ENCODE measurements at regions not wholly inside any gene's neighbourhood (a gene's known extent, or its start where the extent isn't known, plus 50 kb on each side); places are given as distances from the start of the nearest gene placed in this dataset.

DNA sequence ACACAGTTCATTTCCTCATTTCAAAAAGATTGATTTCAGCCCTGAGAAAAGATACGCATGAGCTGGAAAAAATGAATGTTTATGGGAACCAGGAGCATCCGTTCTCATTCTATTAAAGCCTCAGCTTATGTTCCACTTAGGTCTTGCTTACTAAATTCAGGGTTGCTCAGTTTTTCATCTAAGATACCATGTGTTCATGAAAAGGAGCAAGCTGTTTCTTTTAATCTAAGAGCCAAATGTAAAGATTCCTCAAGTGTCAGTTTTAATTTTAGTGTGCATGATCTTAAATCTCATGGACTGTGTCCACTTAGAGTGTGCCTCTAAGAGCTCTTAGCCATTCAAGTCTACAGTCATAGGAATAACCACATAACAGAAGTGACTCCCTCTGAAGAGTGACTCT is 141.5 kb upstream of the ARHGAP42 start:
- no TSS peak for BruUV-seq (replicated peaks)
- CTCF ChIA-PET: no interaction called here

DNA sequence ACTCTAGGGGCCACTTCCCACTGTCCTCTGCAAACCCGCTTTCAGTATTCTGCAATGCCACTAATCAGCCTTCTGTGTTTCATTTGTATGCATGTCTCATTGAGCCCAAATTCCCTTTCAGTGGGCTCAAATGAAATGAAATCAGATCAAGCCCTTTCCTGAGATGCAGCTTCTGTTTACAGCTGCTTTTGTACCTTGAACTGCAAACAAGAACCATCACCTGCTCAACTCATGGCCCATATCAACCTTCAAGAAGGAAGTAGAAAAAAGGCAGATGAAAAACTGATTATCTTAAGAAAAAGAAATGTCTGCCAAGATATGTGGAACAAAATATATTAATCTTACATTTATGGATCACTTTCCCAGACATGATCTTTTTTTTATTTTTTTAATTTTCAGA is 141.1 kb upstream of the ARHGAP42 start:
- no peak for DNase-seq (ENCODE audit: low spot score)
- TF ChIP-seq EZH2 (IDR thresholded peaks at IDR 0.05; ENCODE audit: borderline replicate concordance, low read depth, low read length, poor library complexity, severe bottlenecking): no peak
- TF ChIP-seq, protein P1, sequence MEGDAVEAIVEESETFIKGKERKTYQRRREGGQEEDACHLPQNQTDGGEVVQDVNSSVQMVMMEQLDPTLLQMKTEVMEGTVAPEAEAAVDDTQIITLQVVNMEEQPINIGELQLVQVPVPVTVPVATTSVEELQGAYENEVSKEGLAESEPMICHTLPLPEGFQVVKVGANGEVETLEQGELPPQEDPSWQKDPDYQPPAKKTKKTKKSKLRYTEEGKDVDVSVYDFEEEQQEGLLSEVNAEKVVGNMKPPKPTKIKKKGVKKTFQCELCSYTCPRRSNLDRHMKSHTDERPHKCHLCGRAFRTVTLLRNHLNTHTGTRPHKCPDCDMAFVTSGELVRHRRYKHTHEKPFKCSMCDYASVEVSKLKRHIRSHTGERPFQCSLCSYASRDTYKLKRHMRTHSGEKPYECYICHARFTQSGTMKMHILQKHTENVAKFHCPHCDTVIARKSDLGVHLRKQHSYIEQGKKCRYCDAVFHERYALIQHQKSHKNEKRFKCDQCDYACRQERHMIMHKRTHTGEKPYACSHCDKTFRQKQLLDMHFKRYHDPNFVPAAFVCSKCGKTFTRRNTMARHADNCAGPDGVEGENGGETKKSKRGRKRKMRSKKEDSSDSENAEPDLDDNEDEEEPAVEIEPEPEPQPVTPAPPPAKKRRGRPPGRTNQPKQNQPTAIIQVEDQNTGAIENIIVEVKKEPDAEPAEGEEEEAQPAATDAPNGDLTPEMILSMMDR (conservative IDR thresholded peaks at IDR 0.05; ENCODE audit: low read depth, low read length): no peak
- no peak overlapping the region for H3K27ac ChIP-seq (ENCODE audit: low read depth, low read length, poor library complexity, severe bottlenecking)
- H3K27me3 ChIP-seq (replicated peaks; ENCODE audit: insufficient read depth, low read depth, low read length, poor library complexity): no peaks in the 10 kb centered on the region
- no TSS peak for BruUV-seq (replicated peaks)
- peaks cover 1% of the 10 kb centered on the region for H3K4me1 ChIP-seq (ENCODE audit: insufficient read depth, low read length, poor library complexity, severe bottlenecking)
- POLR2A ChIA-PET (ENCODE audit: low non-redundant PET): no interaction called here
- H3K4me3 ChIP-seq (ENCODE audit: low read depth, low read length, poor library complexity, severe bottlenecking): no peak overlapping the region
- intact Hi-C loops (cut with micrococcal nuclease; ENCODE audit: unreplicated experiment): no loop called here
- H3K9me3 ChIP-seq (ENCODE audit: low read depth, low read length, poor library complexity, severe bottlenecking): no peaks in the 10 kb centered on the region
- CTCF ChIA-PET: no interaction called here
- no peaks in the 10 kb centered on the region for H3K36me3 ChIP-seq (ENCODE audit: insufficient read depth, low read length, poor library complexity, severe bottlenecking)

More for the DNA sequence above, 141.5 kb upstream of the ARHGAP42 start:
- no peak for DNase-seq (ENCODE audit: low spot score)
- H3K36me3 ChIP-seq (ENCODE audit: insufficient read depth, low read length, poor library complexity, severe bottlenecking): no peaks in the 10 kb centered on the region
- intact Hi-C loops (cut with micrococcal nuclease; ENCODE audit: unreplicated experiment): no loop called here
- H3K27me3 ChIP-seq (replicated peaks; ENCODE audit: insufficient read depth, low read depth, low read length, poor library complexity): no peaks in the 10 kb centered on the region
- no peaks in the 10 kb centered on the region for H3K9me3 ChIP-seq (ENCODE audit: low read depth, low read length, poor library complexity, severe bottlenecking)
- TF ChIP-seq, protein P1 (conservative IDR thresholded peaks at IDR 0.05; ENCODE audit: low read depth, low read length): no peak
- no peak for TF ChIP-seq EZH2 (IDR thresholded peaks at IDR 0.05; ENCODE audit: borderline replicate concordance, low read depth, low read length, poor library complexity, severe bottlenecking)
- POLR2A ChIA-PET (ENCODE audit: low non-redundant PET): no interaction called here
- H3K4me3 ChIP-seq (ENCODE audit: low read depth, low read length, poor library complexity, severe bottlenecking): no peak overlapping the region
- H3K27ac ChIP-seq (ENCODE audit: low read depth, low read length, poor library complexity, severe bottlenecking): no peak overlapping the region
- H3K4me1 ChIP-seq (ENCODE audit: insufficient read depth, low read length, poor library complexity, severe bottlenecking): no peaks in the 10 kb centered on the region

DNA sequence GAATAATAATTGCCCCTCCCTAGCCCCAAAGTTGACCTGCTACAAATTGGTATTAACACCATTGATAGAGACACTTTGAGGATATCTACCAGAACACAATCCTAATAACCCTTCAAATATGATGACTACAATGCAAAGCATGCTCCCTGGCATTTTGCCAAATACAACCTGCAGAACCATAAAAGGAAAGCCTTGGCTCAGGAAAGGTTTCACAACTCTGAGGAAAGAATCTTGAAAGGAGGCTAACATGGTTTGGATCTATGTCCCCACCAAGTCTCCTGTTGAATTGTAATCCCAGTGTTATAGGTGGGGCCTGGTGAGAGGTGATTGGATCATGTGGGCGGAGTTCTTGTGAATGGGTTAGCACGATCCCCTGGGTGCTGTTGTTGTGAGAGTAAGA is 140.4 kb upstream of the ARHGAP42 start:
- peaks cover 9% of the 10 kb centered on the region for H3K4me1 ChIP-seq (ENCODE audit: insufficient read depth, low read length, poor library complexity, severe bottlenecking)
- no peaks in the 10 kb centered on the region for H3K36me3 ChIP-seq (ENCODE audit: insufficient read depth, low read length, poor library complexity, severe bottlenecking)
- no peaks in the 10 kb centered on the region for H3K27me3 ChIP-seq (replicated peaks; ENCODE audit: insufficient read depth, low read depth, low read length, poor library complexity)
- POLR2A ChIA-PET (ENCODE audit: low non-redundant PET): no interaction called here
- CTCF ChIA-PET: no interaction called here
- BruUV-seq (replicated peaks): no TSS peak
- H3K9me3 ChIP-seq (ENCODE audit: low read depth, low read length, poor library complexity, severe bottlenecking): no peaks in the 10 kb centered on the region
- intact Hi-C loops (cut with micrococcal nuclease; ENCODE audit: unreplicated experiment): no loop called here
- peak; percentile 31 for DNase-seq (ENCODE audit: low spot score)
- H3K27ac ChIP-seq (ENCODE audit: low read depth, low read length, poor library complexity, severe bottlenecking): no peak overlapping the region
- H3K4me3 ChIP-seq (ENCODE audit: low read depth, low read length, poor library complexity, severe bottlenecking): no peak overlapping the region
- TF ChIP-seq, protein P1 (conservative IDR thresholded peaks at IDR 0.05; ENCODE audit: low read depth, low read length): no peak
- TF ChIP-seq EZH2 (IDR thresholded peaks at IDR 0.05; ENCODE audit: borderline replicate concordance, low read depth, low read length, poor library complexity, severe bottlenecking): no peak

Measured in A673 (cell line).